Amniotic epithelial cell (primary cell): ENCODE measurements at regions not wholly inside any gene's neighbourhood (a gene's known extent, or its start where the extent isn't known, plus 50 kb on each side); places are given as distances from the start of the nearest gene placed in this dataset.

ENCODE experiments used
- DNase-seq: peaks from one replicate; pipeline ENCODE4 v3.0.0-alpha.2; 2010; ENCODE audit warnings: low read depth

DNA sequence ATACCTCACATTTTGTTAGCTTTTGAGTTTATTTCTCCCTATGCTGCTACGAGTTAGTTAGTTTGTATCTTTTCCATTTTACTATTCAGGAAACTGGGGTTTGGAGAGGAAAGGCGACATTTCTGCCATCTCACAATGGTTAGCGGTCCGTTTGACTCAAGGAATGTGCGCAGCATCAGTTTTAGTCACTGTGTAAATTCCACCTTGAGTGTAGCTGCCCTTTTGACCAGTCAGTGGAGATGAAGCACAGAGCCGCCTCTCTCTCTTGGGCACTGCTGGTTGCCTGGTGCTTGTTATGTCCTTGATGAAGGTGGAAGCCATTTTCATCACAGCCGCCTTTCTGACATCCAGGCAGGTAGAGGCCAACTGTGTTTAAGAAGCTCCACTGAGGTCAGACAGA is 185.5 kb downstream of the SCP2D1 start:
- no peak for DNase-seq

DNA sequence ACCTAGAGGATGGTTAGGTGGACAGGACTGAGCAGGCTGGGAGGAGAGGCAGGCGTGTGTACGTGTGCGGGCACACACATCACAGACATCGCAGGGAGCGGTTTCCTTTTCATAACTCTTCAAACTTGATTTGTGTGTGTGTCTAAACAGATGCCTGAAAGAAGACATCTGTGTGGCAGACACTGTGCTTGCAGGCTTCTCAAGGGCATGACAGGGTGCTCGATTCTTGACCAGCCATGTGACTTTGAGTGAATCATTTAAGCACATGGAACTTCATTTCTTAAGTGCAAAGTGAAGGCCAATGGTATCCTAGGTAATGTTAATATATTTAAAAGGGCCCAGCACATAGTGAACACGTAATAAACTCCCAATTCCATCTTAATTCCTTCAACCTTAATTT is 186.5 kb downstream of the SCP2D1 start:
- no peak for DNase-seq

GRCh38 chr20:19001177-19001576 is 187.6 kb downstream of the SCP2D1 start:
- no peak for DNase-seq

DNA sequence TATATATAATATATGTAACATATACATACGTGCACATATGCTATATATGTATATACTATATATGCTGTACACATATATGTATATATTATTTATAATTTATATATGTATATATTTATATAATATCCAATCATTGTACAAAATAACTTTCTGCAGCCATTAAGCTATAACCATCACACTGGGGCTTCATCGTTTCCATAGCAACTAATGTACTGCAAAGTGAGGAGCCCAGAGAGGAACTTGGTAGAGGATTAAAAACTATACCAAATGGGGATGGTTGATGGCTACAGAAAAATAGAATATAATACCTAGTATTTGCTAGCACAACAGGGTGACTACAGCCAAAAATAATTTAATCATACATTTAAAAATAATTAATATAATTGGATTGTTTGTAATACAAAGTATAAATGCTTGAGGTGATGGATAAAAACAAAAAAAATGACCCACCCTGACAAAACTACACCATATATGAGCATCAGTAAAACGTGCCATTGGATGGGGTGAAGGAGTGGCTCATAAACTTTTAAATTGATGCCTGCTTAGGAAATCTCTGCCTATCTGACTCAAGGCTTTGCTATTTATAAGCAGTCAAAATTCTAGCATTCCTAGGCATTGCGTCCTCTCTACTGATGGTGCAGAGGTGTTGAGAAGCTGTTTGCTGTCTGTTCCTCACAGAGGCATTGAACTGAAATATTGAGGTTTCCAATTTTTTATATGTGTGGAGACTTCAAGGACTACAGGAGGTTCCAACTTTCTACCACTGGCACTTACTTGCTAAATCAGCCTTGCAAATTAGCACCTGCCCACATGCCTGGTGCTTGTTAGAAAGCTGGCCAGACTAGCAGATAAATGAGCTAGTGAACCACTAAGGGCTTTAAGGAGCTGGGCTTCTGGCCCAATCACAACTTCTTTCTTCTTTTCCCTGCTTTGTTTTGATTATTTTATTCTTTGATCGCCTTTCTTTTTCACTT is 190.1 kb downstream of the SCP2D1 start:
- no peak for DNase-seq

GRCh38 chr20:19004975-19005374 is 191.4 kb downstream of the SCP2D1 start:
- no peak for DNase-seq

GRCh38 chr20:19008497-19008896 is 194.9 kb downstream of the SCP2D1 start:
- DNase-seq = no peak

DNA sequence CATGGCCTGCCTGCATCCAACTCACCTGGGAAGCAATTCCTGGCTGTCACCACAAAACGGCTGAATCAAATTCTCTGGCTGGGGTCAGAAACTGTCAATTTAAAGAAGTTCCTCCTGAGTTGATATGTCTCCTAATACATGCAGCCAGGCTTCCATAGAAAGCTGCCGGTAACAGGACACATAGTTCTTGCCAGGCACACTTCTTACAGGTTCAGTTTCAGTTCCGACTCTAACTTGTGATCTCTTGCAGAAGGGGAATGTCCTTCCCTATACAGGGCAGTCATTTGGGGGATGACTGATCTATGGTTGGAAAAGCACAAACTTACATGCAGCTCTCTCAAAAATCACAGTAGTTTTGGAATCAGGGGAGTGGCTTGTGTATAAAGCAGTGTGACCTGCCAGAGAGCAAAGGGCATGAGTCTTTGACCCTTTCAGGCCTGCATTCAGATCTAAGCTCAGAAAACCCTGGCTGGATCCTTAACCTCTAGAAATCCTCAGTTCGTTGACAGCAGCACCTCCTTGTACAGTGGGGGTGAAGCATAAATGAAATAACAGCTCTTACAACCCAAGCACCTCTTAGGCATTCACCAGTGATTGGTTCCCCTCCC is 195.6 kb downstream of the SCP2D1 start:
- no peak for DNase-seq

GRCh38 chr20:19012676-19013075 is 199.1 kb downstream of the SCP2D1 start:
- no peak for DNase-seq

- no peak for DNase-seq
These were observed 198.5 kb upstream of the SLC24A3 start for GRCh38 chr20:19013907-19014306.

- DNase-seq = no peak
These were observed 196.9 kb upstream of the SLC24A3 start for GRCh38 chr20:19015351-19016139.

GRCh38 chr20:19016140-19016497 is 196.3 kb upstream of the SLC24A3 start:
- no peak for DNase-seq

DNA sequence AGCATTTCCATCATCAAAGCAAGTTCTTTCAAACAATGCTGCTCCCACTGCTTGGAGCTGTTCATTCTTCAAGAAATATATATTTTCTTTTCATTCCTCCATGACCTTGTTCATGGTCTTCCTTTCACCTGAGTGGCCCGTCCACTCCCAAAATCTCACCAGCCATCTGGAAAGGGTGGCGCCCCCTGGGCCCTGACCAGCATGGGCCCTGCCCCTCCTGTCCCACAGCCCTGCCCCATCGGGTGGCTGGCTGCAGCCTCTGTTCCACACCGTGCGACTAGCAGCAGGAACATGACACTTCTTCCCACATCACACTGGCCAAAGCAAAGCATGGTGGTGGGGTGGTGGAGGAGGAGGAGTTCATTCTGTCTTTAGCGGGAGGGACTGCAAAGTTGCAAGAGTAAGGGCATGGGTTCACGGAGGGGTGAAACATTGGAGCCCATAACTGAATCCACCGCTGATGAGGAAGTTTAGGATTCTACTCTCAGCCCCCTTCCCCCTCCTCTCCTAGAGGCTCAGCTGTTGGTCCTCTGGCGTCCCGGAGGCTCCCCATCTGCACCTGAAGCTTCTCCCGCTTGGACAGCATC is 195.2 kb upstream of the SLC24A3 start:
- DNase-seq = no peak

- no peak for DNase-seq
These were observed 193.6 kb upstream of the SLC24A3 start for GRCh38 chr20:19018881-19019280.

DNA sequence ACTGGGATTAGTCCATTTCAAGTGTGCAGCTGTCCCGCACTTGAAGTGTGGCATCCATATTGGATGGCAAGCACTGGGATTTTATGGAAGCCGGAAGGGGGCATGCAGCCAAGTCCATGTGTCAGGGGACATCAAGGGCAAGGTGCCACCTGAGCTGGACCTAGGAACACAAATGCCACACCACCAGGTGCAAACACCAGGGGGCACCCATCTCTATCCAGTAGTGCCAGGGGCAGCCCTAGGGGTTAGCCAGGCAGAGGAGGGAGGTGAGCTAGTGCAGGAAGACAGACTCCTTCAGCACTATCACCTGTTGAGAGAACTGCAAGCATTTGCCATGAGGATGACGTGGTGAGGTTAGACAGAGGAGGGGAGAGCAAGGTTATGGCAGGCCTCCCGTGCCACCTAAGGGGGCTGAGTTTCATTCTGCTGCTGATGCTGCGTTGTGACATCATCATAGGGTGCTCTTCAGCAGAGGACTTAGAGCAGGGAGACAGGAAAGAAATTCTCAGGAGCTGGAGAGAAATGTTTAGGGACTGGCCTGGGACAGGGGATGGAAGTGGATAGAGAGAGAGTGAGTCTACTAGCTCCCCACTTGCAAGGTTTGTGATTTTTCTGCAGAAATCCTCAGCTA is 192.6 kb upstream of the SLC24A3 start:
- no peak for DNase-seq

DNA sequence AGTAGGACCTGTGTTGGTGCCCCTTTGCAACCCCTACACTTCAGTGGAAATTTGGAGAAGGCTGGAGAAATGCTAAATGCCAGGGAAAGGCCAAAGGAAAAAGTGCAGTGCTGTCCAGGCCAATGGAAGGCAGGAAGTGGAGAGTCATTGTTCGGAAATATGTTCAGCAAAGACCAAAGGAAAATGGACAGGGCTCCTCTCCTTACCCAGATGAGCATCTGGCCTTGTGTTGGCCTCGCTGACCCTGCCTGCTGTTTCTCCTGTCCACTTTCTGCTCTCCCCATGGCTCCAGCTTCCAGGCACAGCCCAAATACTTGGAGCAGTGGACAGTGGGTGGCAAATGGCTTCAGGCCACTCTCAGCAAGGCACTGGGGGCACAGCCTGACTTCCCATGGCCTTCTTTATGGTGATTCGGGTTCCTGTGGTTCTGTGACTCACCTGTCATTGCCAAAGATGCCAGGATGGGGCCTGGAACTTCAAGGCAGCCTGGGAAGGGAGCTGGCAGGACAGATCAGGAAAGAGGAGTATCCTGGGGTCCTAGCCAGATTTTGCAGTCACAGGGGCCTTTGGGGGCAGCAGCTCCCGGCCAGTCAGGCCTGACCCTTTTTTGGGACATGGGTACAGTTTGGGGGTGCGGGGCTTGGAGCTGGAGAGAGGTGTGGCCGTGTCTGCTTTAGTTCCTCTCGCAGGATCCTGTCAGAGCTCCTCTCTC is 190.9 kb upstream of the SLC24A3 start:
- no peak for DNase-seq

- no peak for DNase-seq
These were observed 190.3 kb upstream of the SLC24A3 start for GRCh38 chr20:19022118-19022575.

DNA sequence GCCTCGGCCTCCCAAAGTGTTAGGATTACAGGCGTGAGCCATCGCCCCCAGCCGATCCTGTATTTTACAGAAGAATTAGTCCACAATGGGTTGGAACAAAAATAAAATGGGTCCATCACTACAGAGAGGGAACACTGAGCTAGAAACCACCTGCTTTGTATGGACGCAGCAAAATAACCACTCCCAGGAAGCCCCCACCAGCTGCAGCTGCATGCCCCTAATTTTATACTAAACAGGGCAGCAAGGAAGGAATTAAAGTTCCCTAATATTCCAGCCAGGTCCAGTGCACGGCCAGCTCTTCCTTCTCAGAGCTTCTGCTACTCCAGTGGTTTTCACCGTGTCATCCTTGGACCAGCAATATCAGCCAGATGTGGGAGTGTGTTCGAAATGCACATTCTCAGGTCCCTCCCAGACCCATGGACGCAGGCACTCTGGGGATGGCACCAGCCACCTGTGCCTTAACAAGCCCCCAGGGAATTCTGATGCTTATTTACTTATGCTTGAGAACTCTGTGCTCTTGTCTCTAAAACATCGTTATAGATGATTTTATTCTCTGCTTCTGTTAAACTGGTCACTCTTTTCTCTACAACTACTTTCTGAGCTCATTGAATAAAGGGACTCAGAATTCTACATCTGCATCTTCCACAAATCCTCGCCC is 189.5 kb upstream of the SLC24A3 start:
- no peak for DNase-seq

DNA sequence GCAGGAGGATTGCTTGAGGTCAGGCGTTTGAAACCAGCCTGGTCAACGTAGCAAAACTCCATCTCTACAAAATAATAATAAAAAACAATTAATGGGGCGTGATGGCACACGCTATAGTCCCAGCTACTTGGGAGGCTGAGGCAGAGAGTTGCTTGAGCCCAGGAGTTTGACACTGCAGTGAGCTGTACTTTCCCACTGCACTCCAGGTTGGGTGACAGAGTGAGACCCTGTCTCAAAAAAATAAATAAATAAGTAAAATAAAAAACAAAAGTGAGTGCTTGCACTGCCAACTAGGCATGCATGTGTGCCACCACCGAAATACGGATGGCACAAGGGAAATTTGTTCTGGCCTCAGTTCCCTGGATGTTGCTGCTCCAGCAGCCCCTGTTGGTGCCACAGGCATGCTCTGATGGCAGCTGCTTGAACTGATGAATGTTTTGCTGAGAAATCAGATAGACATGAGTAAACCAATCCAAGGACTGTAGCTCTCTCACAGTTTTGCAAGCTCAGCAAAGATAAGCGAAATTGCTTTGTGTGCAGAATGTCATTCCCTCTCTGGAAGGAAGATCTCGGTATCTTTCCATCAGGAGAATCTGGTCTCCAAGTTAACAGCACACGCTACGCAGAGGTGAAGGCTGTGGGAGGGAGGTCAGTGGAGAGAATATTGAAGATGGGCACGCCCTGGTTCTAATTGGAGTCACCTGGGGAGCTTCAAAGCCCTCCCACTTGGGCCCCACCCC is 188.0 kb upstream of the SLC24A3 start:
- DNase-seq = no peak

DNA sequence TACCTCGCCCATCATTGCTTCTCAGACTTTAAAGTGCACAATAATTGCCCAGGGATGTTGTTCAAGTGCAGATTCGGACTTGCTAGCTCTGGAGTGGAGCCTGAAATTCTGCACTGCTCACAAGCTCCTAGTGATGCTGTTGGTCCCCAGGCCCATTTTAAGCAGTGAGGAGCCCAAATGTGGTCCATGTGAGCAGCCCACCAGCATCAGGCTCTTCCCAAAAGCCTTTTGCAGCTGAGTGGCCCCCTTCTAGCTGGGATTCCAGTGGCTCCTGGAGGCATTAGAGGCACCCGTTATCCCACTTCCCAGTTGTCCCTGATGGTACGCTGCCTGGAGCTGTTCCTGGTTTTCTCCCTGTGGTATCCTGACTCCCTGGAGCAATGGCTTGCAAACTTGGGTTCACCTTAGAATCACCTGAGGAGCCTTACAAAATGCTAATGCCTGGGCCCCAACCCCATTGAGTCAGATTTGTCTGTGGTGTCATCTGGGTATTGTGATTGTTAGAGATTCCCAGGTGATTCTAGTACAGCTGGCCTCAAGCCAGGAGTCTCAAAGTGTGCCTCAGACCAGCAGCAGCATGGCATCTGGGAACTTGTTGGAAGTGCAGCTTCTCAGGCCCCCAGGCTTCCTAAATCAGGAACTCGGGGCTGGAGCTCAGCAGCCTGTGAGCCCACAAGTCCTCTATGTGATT is 186.9 kb upstream of the SLC24A3 start:
- no peak for DNase-seq
